ENCODE measurements at regions not wholly inside any gene's neighbourhood (a gene's known extent, or its start where the extent isn't known, plus 50 kb on each side); places are given as distances from the start of the nearest gene placed in this dataset.

GRCh38 chr7:9981742-9982349 is 991.8 kb upstream of the PHF14 start:
- POLR2A ChIA-PET: no interaction called here
- no peak for TF ChIP-seq CTCF (IDR thresholded peaks at IDR 0.05; ENCODE audit: low read depth, low read length)
- CTCF ChIA-PET: no interaction called here
- H3K27ac ChIP-seq (ENCODE audit: low read depth, low read length): no peak overlapping the region
- DNase-seq (ENCODE audit: low read depth, low spot score): no peak
- no peak overlapping the region for H3K4me3 ChIP-seq (ENCODE audit: low read depth, low read length)
- no peaks in the 10 kb centered on the region for H3K9me3 ChIP-seq (ENCODE audit: control insufficient read depth, insufficient read depth, low read length)
- H3K27me3 ChIP-seq (ENCODE audit: control insufficient read depth, insufficient read depth, low read length): no peaks in the 10 kb centered on the region

- DNase-seq (ENCODE audit: low read depth, low spot score): no peak
- no peak for TF ChIP-seq CTCF (IDR thresholded peaks at IDR 0.05; ENCODE audit: low read depth, low read length)
- no peaks in the 10 kb centered on the region; the same call in 1 of the 2 replicates for H3K9me3 ChIP-seq (ENCODE audit: control insufficient read depth, insufficient read depth, low read length)
- H3K27ac ChIP-seq (ENCODE audit: low read depth, low read length): no peak overlapping the region
- no peak overlapping the region for H3K4me3 ChIP-seq (ENCODE audit: low read depth, low read length)
- H3K27me3 ChIP-seq (ENCODE audit: control insufficient read depth, insufficient read depth, low read length): no peaks in the 10 kb centered on the region
- ChIA-PET CTCF (no interaction called here), POLR2A (no interaction called here)
Observed at GRCh38 chr7:9983048-9983447, 990.6 kb upstream of the PHF14 start.

- Histone ChIP-seq H3K4me3 (ENCODE audit: low read depth, low read length) (no peak overlapping the region), H3K9me3 (ENCODE audit: control insufficient read depth, insufficient read depth, low read length) (peaks cover 8% of the 10 kb centered on the region), H3K27ac (ENCODE audit: low read depth, low read length) (no peak overlapping the region), H3K27me3 (ENCODE audit: control insufficient read depth, insufficient read depth, low read length) (no peaks in the 10 kb centered on the region)
- TF ChIP-seq CTCF (IDR thresholded peaks at IDR 0.05; ENCODE audit: low read depth, low read length): no peak
- ChIA-PET CTCF (no interaction called here), POLR2A (no interaction called here)
- DNase-seq (ENCODE audit: low read depth, low spot score): no peak
Observed at GRCh38 chr7:10015687-10016086, 958.0 kb upstream of the PHF14 start.

- Histone ChIP-seq H3K4me3 (ENCODE audit: low read depth, low read length) (no peak overlapping the region), H3K27me3 (ENCODE audit: control insufficient read depth, insufficient read depth, low read length) (no peaks in the 10 kb centered on the region), H3K9me3 (ENCODE audit: control insufficient read depth, insufficient read depth, low read length) (peaks cover 8% of the 10 kb centered on the region), H3K27ac (ENCODE audit: low read depth, low read length) (no peak overlapping the region)
- no peak for TF ChIP-seq CTCF (IDR thresholded peaks at IDR 0.05; ENCODE audit: low read depth, low read length)
- no peak for DNase-seq (ENCODE audit: low read depth, low spot score)
- ChIA-PET CTCF (no interaction called here), POLR2A (no interaction called here)
Observed at GRCh38 chr7:10022480-10022879, 951.2 kb upstream of the PHF14 start.

GRCh38 chr7:10022957-10023356 is 950.7 kb upstream of the PHF14 start:
- ChIA-PET CTCF (no interaction called here), POLR2A (no interaction called here)
- no peak overlapping the region for H3K27ac ChIP-seq (ENCODE audit: low read depth, low read length)
- DNase-seq (ENCODE audit: low read depth, low spot score): no peak
- H3K4me3 ChIP-seq (ENCODE audit: low read depth, low read length): no peak overlapping the region
- no peaks in the 10 kb centered on the region for H3K27me3 ChIP-seq (ENCODE audit: control insufficient read depth, insufficient read depth, low read length)
- peaks cover 4% of the 10 kb centered on the region; the same call in 1 of the 2 replicates for H3K9me3 ChIP-seq (ENCODE audit: control insufficient read depth, insufficient read depth, low read length)
- TF ChIP-seq CTCF (IDR thresholded peaks at IDR 0.05; ENCODE audit: low read depth, low read length): no peak

Measured in AG04450 (cell line).